Head of caudate nucleus (tissue), 42 donors: ENCODE measurements at regions not wholly inside any gene's neighbourhood (a gene's known extent, or its start where the extent isn't known, plus 50 kb on each side); places are given as distances from the start of the nearest gene placed in this dataset.

ENCODE experiments used
- DNase-seq, 42 donors: peaks; one replicate each; pipeline versions ENCODE4 v3.0.0 to v3.0.0-alpha.2; 2020 to 2021; ENCODE audit warnings: mixed read lengths in 7 of 42
- intact Hi-C: fragments of 100-400 bp; cut with DNase I; formaldehyde crosslinking; loops from one replicate; pipeline ENCODE4 v1.15.0; 2022

DNA sequence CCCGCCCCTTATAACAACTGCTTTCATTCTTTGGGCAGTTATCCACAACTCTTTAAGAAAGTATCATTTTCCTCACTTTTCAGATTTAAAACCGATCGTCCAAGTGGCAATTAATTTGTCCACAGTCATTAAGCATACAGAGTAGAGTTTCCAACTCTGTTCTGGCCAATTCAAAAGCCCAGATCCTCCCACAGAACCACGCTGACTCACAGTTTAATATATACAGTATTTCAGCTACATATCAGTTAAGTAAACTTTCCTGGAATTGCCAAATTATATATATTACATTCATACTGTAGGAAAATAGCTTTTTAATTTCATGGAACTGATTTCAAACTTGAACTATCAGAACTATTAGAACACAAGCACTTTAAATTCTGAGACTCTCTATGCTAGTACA is 163.8 kb upstream of the ESRRG start:
- intact Hi-C loops = no loop called here
- DNase-seq = no peak

DNA sequence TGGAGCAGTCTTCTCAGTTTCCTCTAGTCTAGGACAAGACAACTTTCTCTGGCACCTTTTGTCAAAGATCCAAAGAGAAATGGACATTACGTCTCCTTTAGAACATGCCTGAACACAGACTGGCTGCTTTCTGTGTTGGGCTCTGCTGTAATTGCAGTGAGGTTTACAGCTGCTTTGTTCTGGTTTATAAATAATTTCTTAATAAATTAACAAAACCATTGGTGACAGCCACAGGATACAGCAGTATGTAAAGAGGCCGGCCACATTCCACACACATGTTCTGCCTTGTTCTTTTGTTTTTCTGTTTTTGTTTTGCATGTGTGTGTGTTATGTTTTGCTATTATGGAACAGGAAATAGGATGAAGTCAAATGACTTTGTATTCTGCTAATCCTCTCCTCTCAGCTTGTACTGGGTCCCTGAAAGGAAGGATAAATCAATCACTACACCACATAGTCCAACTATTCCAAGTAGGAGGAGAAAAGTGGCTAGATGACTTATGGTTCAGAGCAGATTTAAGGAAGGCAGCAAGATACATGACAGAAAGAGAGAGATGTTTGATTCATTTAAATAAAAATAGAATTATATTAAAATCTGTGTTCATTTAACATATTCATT is 161.5 kb upstream of the ESRRG start:
- intact Hi-C loops = no loop called here
- DNase-seq = no peak

DNA sequence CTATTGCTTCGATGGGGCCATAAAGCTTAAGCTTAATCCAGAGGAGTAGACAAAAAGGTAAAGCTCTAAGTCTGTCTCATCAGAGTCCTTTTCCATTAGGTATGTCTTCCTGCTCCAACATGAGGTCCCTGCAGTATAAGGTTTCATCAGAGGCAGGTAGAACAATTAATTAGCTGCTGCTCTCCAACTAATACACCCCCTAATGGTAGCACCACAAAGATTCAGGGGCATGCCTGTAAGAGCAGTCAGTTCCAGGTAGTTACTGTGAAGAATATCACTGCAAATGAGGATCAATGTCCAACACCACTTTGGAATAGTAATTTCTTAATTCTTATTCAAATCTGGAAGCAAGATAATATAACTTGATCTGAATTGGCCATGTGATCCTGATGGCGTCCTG is 160.3 kb upstream of the ESRRG start:
- intact Hi-C loops = no loop called here
- no peak for DNase-seq

DNA sequence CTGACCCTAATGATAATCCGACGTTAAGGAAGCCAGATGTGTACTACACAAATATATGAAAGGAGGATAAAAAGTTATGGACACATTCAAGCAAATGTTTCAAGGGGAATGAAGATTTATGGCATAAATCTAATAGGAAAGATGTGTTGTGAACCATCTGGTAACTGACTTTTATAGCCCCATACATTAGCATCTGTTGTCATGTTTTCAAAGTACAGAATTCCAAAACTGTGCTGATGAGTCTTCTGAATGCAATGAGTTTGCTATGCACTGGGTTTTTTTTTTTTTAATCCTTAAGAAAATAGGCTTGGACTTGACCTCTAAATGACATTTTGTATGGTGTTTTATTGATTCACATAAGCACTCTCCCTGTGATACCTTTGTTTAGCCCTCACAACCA is 158.5 kb upstream of the ESRRG start:
- intact Hi-C loops = no loop called here
- no peak for DNase-seq

DNA sequence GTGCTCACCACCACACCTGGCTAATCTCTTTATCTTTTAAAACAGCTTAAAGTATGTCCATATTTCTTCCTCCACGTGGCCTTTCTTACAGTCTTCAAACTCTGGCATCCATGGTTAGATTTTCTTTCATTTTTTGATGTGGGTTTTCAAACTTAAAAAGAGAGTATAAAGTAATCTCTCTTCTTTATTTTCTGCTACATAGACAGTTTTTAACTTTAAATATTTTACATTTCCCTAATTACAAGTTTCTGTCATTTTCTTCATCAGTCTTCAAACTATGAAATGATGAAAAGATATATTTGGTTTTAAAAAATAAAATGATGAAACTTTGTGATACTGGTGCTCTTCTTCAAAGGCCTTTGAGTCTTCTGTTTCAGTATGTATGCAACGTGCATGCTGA is 143.5 kb upstream of the ESRRG start:
- no peak for DNase-seq
- intact Hi-C loops = no loop called here

DNA sequence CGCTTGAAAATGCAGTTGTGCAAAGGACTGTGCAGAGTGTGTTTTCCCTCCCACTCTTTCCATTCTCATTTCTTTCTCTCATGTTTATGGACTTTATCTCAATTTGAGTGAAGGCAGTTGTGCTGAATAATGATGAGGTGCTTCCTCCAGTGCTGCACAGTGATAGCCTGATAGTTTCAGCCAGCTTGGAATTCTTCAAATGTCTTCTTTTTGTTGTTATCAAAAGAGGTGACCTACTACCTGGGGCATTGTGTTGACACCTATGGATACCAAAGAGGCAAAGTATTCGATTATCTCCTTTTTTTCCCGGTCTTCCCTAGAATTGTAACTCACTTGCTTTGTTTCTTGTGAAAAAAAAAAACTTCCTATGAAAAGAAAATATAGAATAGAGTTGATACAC is 132.6 kb upstream of the ESRRG start:
- intact Hi-C loops = no loop called here
- DNase-seq = no peak

DNA sequence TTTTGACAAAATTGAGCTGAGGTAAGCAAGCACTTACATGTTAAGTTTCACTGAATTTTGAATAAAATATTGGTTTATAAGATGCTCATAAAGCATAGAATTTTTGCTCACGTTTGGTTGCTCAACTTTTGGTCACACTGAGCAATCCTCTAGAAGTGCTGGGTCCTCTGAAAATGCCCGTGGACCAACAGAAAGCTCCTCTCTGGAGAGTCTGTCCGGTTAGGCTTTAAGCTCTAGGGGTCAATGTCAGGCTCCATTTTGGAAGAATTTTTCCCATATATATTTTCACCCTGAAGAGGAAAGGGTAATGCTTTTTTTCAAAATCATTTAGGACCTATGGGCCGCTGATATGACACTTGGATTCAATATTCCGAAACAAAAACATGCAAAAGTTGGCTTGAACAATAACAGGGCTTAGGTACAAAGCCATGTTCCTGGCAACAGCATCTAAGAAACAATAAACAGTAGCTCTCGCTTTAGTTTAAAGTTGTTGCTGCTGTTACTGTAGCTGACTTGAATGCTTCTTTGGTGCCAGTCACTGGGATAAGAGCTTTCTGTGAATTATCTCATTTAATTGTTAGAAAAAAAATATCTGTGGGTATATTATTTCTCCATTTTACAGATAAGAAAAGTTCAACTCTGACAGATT is 131.7 kb upstream of the ESRRG start:
- no peak for DNase-seq
- intact Hi-C loops = no loop called here

DNA sequence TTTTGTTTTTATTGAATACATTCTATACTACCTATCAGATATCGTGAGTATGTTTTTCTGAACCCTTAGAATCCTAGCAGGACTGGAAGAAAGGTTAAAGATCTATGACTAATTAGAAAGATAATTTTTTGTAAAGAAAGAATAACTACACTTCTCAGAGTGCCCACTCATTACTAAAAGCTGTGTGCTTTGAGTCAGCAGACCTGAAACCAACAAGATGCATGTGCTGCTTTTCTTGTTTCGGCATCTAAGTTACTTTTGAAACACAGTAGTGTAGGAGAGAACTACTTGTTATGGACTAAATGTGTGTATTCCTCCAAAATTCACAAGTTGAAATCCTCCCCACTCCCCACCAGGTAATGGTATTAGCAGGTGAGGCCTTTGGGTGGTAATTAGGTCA is 127.8 kb upstream of the ESRRG start:
- no peak for DNase-seq
- intact Hi-C loops = no loop called here

DNA sequence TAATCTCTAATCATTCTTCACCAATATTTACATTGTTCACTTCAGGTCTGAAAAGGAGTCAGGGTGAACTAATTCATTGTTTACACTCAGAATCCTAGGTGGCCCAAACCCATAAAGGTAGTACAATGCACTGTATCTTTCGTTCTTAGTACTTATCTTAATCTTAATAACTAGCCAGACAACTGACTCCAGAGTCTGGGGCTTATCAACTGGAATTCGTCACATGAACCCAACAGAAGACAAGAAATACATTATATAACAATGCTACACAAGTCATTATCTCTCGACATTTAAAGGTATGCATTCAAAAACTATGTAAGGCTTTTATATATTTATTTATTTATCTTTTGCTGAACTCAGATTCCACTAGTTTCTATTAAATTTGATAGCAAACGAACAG is 125.9 kb upstream of the ESRRG start:
- DNase-seq = no peak
- intact Hi-C loops = no loop called here

DNA sequence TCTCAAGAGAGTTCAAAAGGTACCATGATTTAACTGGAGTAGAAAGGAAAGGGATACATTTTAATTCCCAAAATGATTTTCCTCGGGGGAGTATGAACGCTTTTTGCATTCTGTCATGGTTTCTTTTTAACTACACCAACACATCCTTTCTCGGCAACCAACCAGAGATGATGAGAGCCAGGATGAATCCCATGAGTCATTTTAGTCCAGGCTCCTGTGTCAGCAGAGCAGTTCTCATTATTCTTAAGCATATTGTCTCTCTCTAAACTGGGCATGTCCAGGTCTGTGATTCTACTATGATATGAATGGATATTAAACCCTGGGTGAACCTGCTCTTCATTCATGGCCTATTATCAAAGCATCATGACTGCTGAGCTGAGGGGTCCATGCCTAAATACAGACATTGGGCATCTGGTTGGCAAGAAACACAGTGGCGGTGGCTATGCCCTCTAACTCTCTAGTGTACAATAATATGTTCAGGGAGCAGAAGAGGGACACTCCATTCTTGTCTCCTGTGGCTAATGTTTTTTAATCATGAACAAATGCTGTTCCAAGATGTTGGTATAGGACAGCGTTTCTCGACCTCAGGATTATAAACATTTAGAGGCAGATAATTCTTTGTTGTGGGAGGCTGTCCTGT is 124.3 kb upstream of the ESRRG start:
- DNase-seq = peak in 3 of 42 donors; percentile 9 to 53 (median 41)
- intact Hi-C loops = no loop called here

DNA sequence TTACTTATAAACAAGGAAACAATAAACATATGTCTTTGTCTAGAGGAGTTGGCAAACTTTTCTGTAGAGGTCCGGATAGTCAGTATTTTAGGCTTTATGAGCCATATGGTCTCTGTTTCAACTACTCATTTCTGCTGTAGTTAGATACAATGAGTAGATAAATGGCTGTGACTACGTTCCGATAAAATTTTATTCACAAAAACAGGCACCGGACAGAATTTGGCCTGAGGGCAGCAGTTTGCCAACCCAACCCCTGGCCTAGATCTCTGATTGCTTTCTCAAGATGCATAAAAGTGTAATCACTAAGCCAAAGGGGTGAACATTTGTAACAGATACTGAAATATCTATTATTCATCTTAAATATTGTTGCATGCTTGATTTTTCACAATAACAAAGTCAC is 123.1 kb upstream of the ESRRG start:
- no peak for DNase-seq
- intact Hi-C loops = no loop called here

DNA sequence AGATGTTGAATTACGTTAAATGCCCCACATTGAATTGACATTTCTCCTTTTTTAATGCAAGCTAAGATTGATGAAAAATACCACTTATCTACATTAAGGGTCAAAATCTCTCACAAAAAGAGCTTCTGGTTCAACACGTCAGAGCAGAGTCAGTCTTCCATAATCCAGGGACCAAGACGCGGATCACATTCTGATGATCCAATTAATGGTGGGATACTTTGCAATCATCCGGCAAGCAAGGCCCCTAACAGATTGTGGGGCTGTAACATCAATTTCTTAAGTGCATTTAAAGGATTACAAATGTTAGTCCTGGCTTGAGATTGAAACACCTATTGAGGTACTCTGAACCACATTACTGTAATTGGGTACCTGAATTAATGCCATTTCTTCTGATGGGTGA is 120.2 kb upstream of the ESRRG start:
- DNase-seq = no peak
- intact Hi-C loops = no loop called here

DNA sequence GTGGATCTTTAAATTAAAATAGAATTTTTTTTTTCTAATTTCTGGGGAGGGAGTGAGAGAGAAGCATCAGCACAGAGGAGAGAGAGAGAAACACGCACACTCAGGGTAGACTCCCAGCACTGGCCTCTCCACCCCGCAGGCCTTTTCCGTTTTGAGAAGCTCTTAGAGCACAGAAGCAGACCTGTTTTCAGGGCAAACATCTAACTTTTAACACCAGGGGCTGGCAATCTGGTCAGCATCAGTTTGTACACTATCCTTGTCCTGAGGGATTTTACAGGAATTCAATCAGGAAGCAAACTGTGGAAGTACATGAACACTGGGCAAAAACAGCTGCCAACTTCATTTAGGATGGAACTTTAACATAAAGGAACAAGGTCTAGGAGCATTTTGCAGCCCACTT is 117.9 kb upstream of the ESRRG start:
- no peak for DNase-seq
- intact Hi-C loops = no loop called here

DNA sequence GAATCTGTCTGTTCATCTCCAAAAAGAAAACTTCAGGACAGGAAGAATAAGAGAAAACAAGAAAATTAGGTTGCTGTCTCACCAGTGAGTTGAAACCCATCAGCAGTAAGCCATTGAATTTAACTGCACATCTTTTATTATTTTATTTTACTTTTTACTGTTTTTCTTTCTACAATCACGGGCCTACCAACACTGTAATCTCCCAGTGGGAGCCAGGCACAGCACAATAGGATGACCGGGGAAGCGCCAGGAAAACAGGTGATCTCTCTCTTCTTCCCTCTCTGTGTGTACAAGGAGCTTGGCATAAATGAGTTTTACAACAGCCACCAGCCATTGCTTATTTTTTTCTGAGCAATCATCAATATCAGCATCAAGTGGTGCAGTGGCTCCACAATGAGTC is 113.1 kb upstream of the ESRRG start:
- no peak for DNase-seq
- intact Hi-C loops = no loop called here

DNA sequence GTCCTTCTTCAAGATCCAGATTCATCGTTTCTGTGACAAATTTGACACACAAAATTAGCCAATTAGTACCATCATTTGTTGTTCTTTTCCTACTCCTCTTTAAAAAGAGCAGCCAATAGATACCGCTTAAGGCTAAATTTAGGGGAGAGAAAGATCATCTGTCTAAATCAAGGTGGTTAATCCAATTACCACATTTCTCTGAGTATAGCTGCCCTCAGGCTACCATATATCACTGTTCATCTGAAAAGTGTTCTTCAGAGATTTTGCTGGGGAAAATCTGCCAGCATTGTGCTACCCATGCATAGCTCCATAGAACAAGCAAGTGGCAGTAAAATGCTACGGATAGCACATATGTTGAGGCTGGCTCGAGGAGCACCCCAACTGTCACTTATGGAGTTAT is 110.3 kb upstream of the ESRRG start:
- no peak for DNase-seq
- intact Hi-C loops = no loop called here

DNA sequence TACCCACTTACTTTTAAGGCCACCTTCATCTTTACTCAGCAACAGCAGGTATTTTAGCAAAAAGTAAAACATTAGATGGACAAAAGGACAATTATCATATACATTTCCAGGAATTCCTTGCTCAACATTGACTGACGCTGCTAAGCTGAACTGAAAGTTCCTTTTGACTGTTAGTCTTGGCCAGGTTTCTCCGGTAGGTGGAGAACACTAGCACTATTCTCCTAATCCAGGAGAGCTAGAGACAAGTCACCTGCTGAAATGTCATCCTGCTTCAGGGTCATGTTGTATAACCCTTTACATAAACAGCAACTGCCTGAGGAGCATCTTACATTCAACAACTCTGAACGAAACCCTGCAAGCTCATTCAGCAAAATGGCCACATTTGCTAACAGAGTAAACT is 109.0 kb upstream of the ESRRG start:
- intact Hi-C loops = no loop called here
- peak in 1 of 42 donors; percentile 14 for DNase-seq

DNA sequence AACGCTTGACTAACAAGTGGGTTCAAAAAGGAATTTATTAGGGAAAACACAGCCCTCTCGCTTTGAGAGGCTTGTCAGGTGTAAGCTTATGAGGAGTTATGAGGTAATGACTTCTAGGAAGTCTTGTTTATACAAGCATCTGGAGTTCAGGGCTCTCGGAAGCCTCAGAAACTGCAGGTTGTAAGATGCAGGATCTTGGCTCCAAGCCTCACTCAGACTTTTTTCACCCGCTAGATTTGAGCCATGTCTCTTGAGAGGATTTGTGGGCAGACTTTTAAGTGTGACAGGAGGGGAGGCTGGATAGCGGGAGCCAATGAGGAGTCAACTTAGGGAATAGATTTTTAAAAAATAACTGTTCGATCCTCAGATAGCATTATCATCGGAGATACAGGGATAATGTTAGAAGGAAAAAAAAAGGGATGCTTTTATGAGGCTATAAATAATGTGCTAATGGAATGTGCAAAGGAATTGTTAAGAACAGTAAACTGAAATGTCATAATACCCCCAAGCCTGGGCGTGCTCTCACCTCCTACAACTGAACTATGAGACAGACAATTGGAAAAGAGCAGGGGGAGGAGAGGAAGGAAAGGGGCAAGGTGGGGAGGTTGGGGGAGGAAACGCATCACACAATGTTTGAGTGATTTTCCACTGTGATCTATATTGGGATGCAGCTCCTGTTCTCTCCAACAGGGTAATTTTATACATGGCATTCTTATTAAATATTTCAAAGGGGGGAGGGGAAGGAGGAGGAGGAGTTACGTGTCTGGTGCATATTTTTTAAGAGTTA is 107.4 kb upstream of the ESRRG start:
- intact Hi-C loops = no loop called here
- DNase-seq = peak in 32 of 42 donors; percentile 10 to 81 (median 42)

DNA sequence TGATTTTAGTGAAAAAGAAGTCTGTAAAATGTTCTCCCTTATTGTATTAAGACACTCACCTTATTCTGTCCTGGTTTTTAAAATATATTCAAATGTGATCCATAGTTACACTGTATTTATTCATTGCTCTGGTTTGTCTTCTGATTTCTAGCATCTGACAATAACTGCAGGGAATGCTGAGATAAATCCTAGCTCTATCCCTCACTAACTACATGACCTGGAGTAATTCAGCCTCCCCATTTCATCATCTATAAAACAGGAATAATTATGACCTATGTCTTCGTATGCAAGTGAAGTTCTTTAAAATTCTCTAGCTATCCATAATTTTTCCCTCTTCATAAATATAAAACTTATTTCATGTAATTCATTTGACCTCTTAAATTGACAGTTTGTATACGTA is 104.0 kb upstream of the ESRRG start:
- intact Hi-C loops = no loop called here
- no peak for DNase-seq

DNA sequence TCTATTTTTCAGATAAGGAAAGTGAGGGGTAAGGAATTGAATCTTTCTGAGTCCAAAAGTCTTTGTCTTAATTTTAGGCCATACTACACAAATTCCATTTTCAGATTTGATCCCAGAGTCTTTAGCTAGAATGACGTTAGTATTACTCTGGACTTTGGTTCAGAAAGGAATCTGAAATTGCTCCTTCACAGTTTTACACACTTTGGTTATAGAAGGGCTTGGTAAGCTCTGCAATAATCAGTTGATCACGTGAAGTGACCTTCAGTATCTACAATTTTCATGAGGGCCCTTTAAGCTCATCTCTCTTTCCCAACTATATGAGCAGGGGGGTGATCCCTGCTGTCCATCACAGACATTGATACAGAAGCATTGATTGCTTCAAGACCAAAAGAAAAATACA is 103.4 kb upstream of the ESRRG start:
- intact Hi-C loops = no loop called here

DNA sequence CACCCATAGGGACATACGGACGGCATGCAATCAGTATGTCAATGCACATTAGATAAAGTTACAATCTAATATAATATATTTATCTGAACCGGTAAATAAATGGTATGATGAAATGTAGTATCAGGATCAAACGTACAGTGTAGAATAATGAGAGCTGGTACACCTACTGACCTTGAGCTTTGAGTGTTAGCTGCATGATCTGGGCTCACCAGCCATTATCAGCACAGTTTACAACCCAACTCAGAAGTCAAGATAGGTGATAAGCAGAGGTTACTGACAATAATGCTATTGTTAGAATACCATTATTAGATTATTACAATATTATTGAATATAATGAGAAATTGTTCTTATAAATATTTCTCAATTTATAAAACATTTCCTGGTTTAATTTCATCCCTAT is 103.0 kb upstream of the ESRRG start:
- intact Hi-C loops = no loop called here
- no peak for DNase-seq

More for the DNA sequence above, 103.4 kb upstream of the ESRRG start:
- DNase-seq = no peak
